ENCODE measurements at regions not wholly inside any gene's neighbourhood (a gene's known extent, or its start where the extent isn't known, plus 50 kb on each side); places are given as distances from the start of the nearest gene placed in this dataset.

- TF ChIP-seq GATA2 (IDR thresholded peaks at IDR 0.05; ENCODE audit: low read depth, low read length) (no peak), GATA3 (IDR thresholded peaks at IDR 0.05; ENCODE audit: low read depth, low read length) (no peak)
These were observed 1239.5 kb downstream of the SI start for GRCh38 chr3:163838769-163839168.

All from SH-SY5Y (cell line).